Aorta (tissue), 5 donors: ENCODE measurements at regions not wholly inside any gene's neighbourhood (a gene's known extent, or its start where the extent isn't known, plus 50 kb on each side); places are given as distances from the start of the nearest gene placed in this dataset.
"Not testable (repeated sequence)": the region's sequence is repeated elsewhere in the genome, so short reads cannot be mapped to it uniquely, and the experiment has no call there.

Experiments used
- ATAC-seq: fragments of 200-7000 bp; cut with Tn5 transposase; one replicate; pipeline ENCODE4 v1.9.1; 2022; ENCODE audit warnings: moderate library complexity; ENCODE audit not compliant: low FRiP score
- DNase-seq, 2 donors: peaks; one replicate each; pipeline ENCODE4 v3.0.0-alpha.2; 2020
- H3K27ac ChIP-seq, 2 donors: one replicate each; pipeline ENCODE4 v1.5.1; 2013; ENCODE audit warnings: low read length in 2 of 2, mild to moderate bottlenecking in 2 of 2, moderate library complexity in 2 of 2, control low read depth in 1 of 2, inconsistent platforms in 1 of 2, low read depth in 1 of 2
- H3K27me3 ChIP-seq, 2 donors: one replicate each; pipeline ENCODE4 v1.6.1; 2013; ENCODE audit warnings: control low read depth in 1 of 2, low read length in 1 of 2, mild to moderate bottlenecking in 1 of 2, moderate library complexity in 1 of 2; ENCODE audit not compliant: insufficient read depth in 2 of 2, control insufficient read depth in 1 of 2
- H3K36me3 ChIP-seq, 2 donors: one replicate each; pipeline ENCODE4 v1.6.1; 2013; ENCODE audit warnings: control low read depth in 1 of 2, low read length in 1 of 2, mild to moderate bottlenecking in 1 of 2; ENCODE audit not compliant: insufficient read depth in 2 of 2, control insufficient read depth in 1 of 2
- H3K4me1 ChIP-seq, 2 donors: one replicate each; pipeline ENCODE4 v1.6.1; 2013; ENCODE audit warnings: low read length in 2 of 2, control low read depth in 1 of 2, mild to moderate bottlenecking in 1 of 2, moderate library complexity in 1 of 2; ENCODE audit not compliant: insufficient read depth in 2 of 2, control insufficient read depth in 1 of 2
- H3K4me3 ChIP-seq, 2 donors: one replicate each; pipeline ENCODE4 v1.5.1; 2013; ENCODE audit warnings: low read length in 2 of 2, control low read depth in 1 of 2, mild to moderate bottlenecking in 1 of 2
- H3K9me3 ChIP-seq: one replicate; pipeline ENCODE4 v1.6.1; 2013; ENCODE audit warnings: mild to moderate bottlenecking, low read length; ENCODE audit not compliant: control insufficient read depth
- whole genome bisulfite sequencing, 2 donors: extraction: QIAGEN DNeasy Blood & Tissue Kit; methylation state at CpG; one replicate each; pipeline ENCODE4 v1.1.7; 2013; 5-methylcytosine and 5-hydroxymethylcytosine counted together
- intact Hi-C, 2 donors: fragments of 100-400 bp; cut with DNase I; formaldehyde crosslinking; loops; one replicate each; pipeline versions ENCODE4 v1.14.2 to v1.15.0; 2022
- donor health status: healthy with polysubstance abuse.
- donor health status: Bipolar disorder and iron deficiency.
- donor health status: DM: no; HTN: no; CAD: no.
- donor health status: DM: no; HTN: no; CAD: no.
- donor health status: DM: yes; HTN: yes; CAD: no.

GRCh38 chr2:88885275-88885674, 193.8 kb downstream of the RPIA start:
- intact Hi-C loops = loop anchor here in 1 of 2 donors (10.0 kb wide), 1 partner anchor 260 kb away; no protein-coding TSS in a partner anchor
- Histone ChIP-seq H3K4me3 (no peak overlapping the region), H3K27ac (no peak overlapping the region), H3K36me3 (no peaks in the 10 kb centered on the region), H3K4me1 (no peaks in the 10 kb centered on the region), H3K9me3 (peaks cover 2% of the 10 kb centered on the region), H3K27me3 (peaks cover 0 to 6% of the 10 kb centered on the region in 2 donors)
- 28 to 41% methylated on average over 3 of the region's 3 CpGs for WGBS, 2 donors
- DNase-seq = no peak
- no peak for ATAC-seq

GRCh38 chr2:88885679-88886416, 194.4 kb downstream of the RPIA start:
- 71 to 72% methylated on average over 11 of the region's 11 CpGs for WGBS, 2 donors
- H3K9me3 ChIP-seq = peaks cover 2% of the 10 kb centered on the region
- intact Hi-C loops = loop anchor here in 1 of 2 donors (10.0 kb wide), 1 partner anchor 259 kb away; no protein-coding TSS in a partner anchor

DNA sequence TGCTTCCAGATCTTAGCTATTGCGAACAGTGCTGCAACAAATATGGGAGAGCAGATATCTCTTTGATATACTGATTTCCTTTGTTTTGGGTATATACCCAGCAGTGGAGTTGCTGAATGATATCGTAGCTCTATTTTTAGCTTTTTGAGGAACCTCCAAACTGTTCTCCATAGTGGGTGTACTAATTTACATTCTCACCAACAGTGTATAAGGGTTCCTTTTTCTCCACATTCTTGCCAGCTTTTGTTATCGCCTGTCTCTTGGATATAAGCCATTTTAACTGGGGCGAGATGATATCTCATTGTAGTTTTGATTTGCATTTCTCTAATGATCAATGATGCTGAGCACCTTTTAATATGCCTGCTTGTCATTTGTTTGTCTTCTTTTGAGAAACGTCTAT, 196.0 kb downstream of the RPIA start:
- 67 to 74% methylated on average over 5 of the region's 5 CpGs for whole genome bisulfite sequencing, 2 donors
- DNase-seq = not testable (repeated sequence)
- intact Hi-C loops = loop anchor here in 1 of 2 donors (10.0 kb wide), 1 partner anchor 257 kb away; no protein-coding TSS in a partner anchor

More at GRCh38 chr2:88885679-88886416, 194.4 kb downstream of the RPIA start:
- Histone ChIP-seq H3K36me3 (no peaks in the 10 kb centered on the region), H3K4me1 (no peaks in the 10 kb centered on the region), H3K27me3 (peaks cover 0 to 6% of the 10 kb centered on the region in 2 donors), H3K4me3 (no peak overlapping the region), H3K27ac (no peak overlapping the region)
- ATAC-seq (no peak), DNase-seq (no peak)

GRCh38 chr2:88892207-88892606, 200.7 kb downstream of the RPIA start:
- 75 to 86% methylated on average over 1 of the region's 1 CpG for WGBS, 2 donors
- intact Hi-C loops = no loop called here

More for the DNA sequence above, 196.0 kb downstream of the RPIA start:
- not testable (repeated sequence) for H3K27me3 ChIP-seq, H3K36me3 ChIP-seq, H3K9me3 ChIP-seq, ATAC-seq, H3K4me1 ChIP-seq, H3K27ac ChIP-seq, H3K4me3 ChIP-seq

GRCh38 chr2:88892788-88893187, 201.3 kb downstream of the RPIA start:
- WGBS, 2 donors = 89 to 92% methylated on average over 4 of the region's 4 CpGs
- no peak for DNase-seq
- no peak overlapping the region for H3K4me3 ChIP-seq
- no peak for ATAC-seq
- H3K27me3 ChIP-seq = no peaks in the 10 kb centered on the region
- no peak overlapping the region for H3K27ac ChIP-seq
- H3K9me3 ChIP-seq = no peaks in the 10 kb centered on the region
- no peaks in the 10 kb centered on the region for H3K4me1 ChIP-seq
- H3K36me3 ChIP-seq = no peaks in the 10 kb centered on the region
- intact Hi-C loops = no loop called here

More at GRCh38 chr2:88892207-88892606, 200.7 kb downstream of the RPIA start:
- Histone ChIP-seq H3K27me3 (no peaks in the 10 kb centered on the region), H3K27ac (no peak overlapping the region), H3K4me3 (no peak overlapping the region), H3K9me3 (no peaks in the 10 kb centered on the region), H3K4me1 (no peaks in the 10 kb centered on the region), H3K36me3 (no peaks in the 10 kb centered on the region)
- DNase-seq (no peak), ATAC-seq (no peak)

DNA sequence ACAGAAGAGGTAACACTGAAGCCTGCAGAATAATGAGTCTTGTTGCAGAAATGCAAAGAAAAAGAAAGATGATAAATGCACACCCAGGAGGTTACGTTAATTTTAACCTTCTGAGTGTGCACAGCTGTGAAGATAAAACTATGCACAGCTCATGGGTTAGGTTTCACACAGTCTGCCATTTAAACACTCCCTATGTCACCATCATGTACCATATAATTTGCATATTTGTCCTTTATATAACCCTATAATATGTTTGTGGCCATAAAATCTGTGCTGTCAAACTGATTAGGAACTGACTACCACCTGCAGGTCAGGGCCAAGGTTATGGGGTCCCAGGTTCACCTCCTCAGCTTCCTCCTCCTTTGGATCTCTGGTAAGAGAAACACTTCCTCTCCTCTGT, 205.5 kb downstream of the RPIA start:
- H3K9me3 ChIP-seq = no peaks in the 10 kb centered on the region
- H3K36me3 ChIP-seq = no peaks in the 10 kb centered on the region
- intact Hi-C loops = no loop called here
- no peaks in the 10 kb centered on the region for H3K4me1 ChIP-seq
- ATAC-seq = no peak
- no peaks in the 10 kb centered on the region for H3K27me3 ChIP-seq
- no peak overlapping the region for H3K4me3 ChIP-seq
- no peak for DNase-seq
- 39 to 40% methylated on average over 1 of the region's 1 CpG for WGBS, 2 donors
- no peak overlapping the region for H3K27ac ChIP-seq

- H3K36me3 ChIP-seq = no peaks in the 10 kb centered on the region
- no peak for ATAC-seq
Observed at GRCh38 chr2:88897715-88898114, 206.2 kb downstream of the RPIA start.

GRCh38 chr2:88903749-88904353, 212.4 kb downstream of the RPIA start:
- 2 to 3% methylated on average over 2 of the region's 2 CpGs for WGBS, 2 donors

More at GRCh38 chr2:88897715-88898114, 206.2 kb downstream of the RPIA start:
- H3K9me3 ChIP-seq = no peaks in the 10 kb centered on the region
- H3K4me1 ChIP-seq = no peaks in the 10 kb centered on the region
- no peaks in the 10 kb centered on the region for H3K27me3 ChIP-seq
- DNase-seq = no peak
- 0 to 7% methylated on average over 1 of the region's 1 CpG for WGBS, 2 donors
- intact Hi-C loops = no loop called here
- no peak overlapping the region for H3K4me3 ChIP-seq
- no peak overlapping the region for H3K27ac ChIP-seq

DNA sequence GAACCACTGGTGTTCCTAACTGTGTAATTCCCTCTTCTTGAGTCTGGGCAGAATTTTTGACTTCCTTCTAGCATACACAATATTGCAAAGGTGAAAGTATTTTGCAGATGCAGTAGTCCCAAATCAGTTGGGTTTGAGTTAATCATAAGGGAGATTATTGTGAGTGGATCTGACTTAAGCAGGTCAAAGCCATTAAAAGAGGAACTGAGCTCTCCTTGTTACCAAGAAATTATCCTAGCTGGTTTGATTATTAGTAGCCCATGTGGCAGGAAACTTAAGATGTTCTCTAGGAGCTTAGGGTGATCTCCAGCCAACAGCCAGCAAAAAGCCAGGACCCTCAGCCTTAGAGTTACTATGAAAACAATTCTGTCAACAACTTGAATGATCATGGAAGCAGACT, 221.8 kb downstream of the RPIA start:
- H3K4me3 ChIP-seq = no peak overlapping the region
- no peak overlapping the region for H3K27ac ChIP-seq
- ATAC-seq (no peak), DNase-seq (no peak)
- intact Hi-C loops = no loop called here
- H3K9me3 ChIP-seq = no peaks in the 10 kb centered on the region
- H3K4me1 ChIP-seq = no peaks in the 10 kb centered on the region
- H3K27me3 ChIP-seq = peaks cover 0 to 2% of the 10 kb centered on the region in 2 donors
- no peaks in the 10 kb centered on the region for H3K36me3 ChIP-seq

More at GRCh38 chr2:88903749-88904353, 212.4 kb downstream of the RPIA start:
- no peak for DNase-seq
- Histone ChIP-seq H3K9me3 (no peaks in the 10 kb centered on the region), H3K27ac (no peak overlapping the region), H3K4me1 (no peaks in the 10 kb centered on the region), H3K36me3 (no peaks in the 10 kb centered on the region), H3K27me3 (no peaks in the 10 kb centered on the region), H3K4me3 (no peak overlapping the region)
- no peak for ATAC-seq
- intact Hi-C loops = no loop called here
